ENCODE measurements at regions not wholly inside any gene's neighbourhood (a gene's known extent, or its start where the extent isn't known, plus 50 kb on each side); places are given as distances from the start of the nearest gene placed in this dataset.

DNA sequence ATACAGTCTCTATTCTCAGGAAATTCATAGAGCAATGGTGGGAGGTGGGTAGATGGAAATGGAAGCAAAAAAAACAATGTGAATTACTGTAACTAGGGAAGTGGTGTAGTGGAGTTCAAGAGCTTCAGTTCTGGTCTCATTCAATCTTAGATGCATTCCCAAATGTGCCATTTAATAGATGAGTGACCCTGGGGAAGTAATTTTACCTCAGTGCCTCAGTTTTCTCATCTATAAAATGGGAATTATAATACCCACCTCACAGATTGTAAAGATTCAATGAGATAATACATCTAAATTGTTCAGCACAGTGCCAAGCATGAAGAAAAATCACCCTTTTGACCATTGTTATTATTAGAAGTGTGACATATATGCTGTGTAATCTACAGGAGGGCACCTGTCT lies 173.1 kb downstream of the SLC38A4 start:
- no peak overlapping the region for H3K9ac ChIP-seq (replicated peaks; ENCODE audit: extremely low read depth, insufficient read depth, low read length)
- CTCF ChIA-PET, result interaction anchor here (0.7 to 3.6 kb wide), 3 partner anchors 8 to 12 kb away, joined by 3 to 14 read pairs (median 3); no protein-coding TSS in a partner anchor
- H3K9me3 ChIP-seq (replicated peaks; ENCODE audit: control insufficient read depth, insufficient read depth, low read length), result no peaks in the 10 kb centered on the region
- no peaks in the 10 kb centered on the region for H3K9me1 ChIP-seq (replicated peaks; ENCODE audit: control insufficient read depth, extremely low read depth, insufficient read depth, low read length)
- no TSS peak for BruUV-seq (replicated peaks)
- dilution Hi-C loops (cut with MboI; ENCODE audit: extremely low pct_ligation_motif_present, low sequenced_read_pairs), result no loop called here
- DNase-seq (ENCODE audit: low read depth, low spot score), result no peak
- H4K20me1 ChIP-seq (replicated peaks; ENCODE audit: control insufficient read depth, extremely low read depth, insufficient read depth, low read length), result no peaks in the 10 kb centered on the region
- intact Hi-C loops (cut with micrococcal nuclease), result no loop called here
- H3K79me2 ChIP-seq (ENCODE audit: control insufficient read depth, insufficient read depth, low read length), result no peaks in the 10 kb centered on the region
- H3K36me3 ChIP-seq (ENCODE audit: control insufficient read depth in 2 of 2, extremely low read depth in 1 of 2, insufficient read depth in 2 of 2, low read length in 2 of 2), result no peaks in the 10 kb centered on the region
- H3K4me1 ChIP-seq (ENCODE audit: control insufficient read depth, extremely low read depth, insufficient read depth, low read length), result no peaks in the 10 kb centered on the region
- H3K4me2 ChIP-seq (ENCODE audit: insufficient read depth, low read length), result no peak overlapping the region
- POLR2A ChIA-PET, result no interaction called here
- TF ChIP-seq, protein P1, sequence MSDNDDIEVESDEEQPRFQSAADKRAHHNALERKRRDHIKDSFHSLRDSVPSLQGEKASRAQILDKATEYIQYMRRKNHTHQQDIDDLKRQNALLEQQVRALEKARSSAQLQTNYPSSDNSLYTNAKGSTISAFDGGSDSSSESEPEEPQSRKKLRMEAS (IDR thresholded peaks at IDR 0.05; ENCODE audit: insufficient read depth, insufficient read length), result no peak
- TF ChIP-seq POLR2A (IDR thresholded peaks at IDR 0.05; ENCODE audit: low read depth, low read length) (no peak), GATA2 (IDR thresholded peaks at IDR 0.05; ENCODE audit: insufficient read depth, insufficient read length, low read depth, low read length) (no peak), POLR2AphosphoS5 (IDR thresholded peaks at IDR 0.05; ENCODE audit: insufficient read depth, low read depth, low read length) (no peak), CTCF (IDR thresholded peaks at IDR 0.05; ENCODE audit: extremely low read depth in 1 of 2, insufficient read depth in 1 of 2, low read depth in 1 of 2, low read length in 2 of 2) (no peak), FOS (IDR thresholded peaks at IDR 0.05; ENCODE audit: borderline replicate concordance, insufficient read depth, low read length) (no peak), MYC (IDR thresholded peaks at IDR 0.05; ENCODE audit: low read depth, low read length) (no peak), JUN (IDR thresholded peaks at IDR 0.05; ENCODE audit: borderline replicate concordance, insufficient read depth, insufficient read length, low read depth) (no peak), EZH2 (IDR thresholded peaks at IDR 0.05; ENCODE audit: borderline replicate concordance, low read depth, low read length, severe bottlenecking) (no peak)
- no peak overlapping the region for H2AFZ ChIP-seq (ENCODE audit: low read depth, low read length)
- H3K4me3 ChIP-seq (replicated peaks in 1 of 3; ENCODE audit: insufficient read depth in 1 of 3, low read depth in 1 of 3, low read length in 3 of 3), result no peak overlapping the region
- no peak overlapping the region for H3K27ac ChIP-seq (ENCODE audit: insufficient read depth, low read depth, low read length)
- no peaks in the 10 kb centered on the region for H3K27me3 ChIP-seq (ENCODE audit: control insufficient read depth in 2 of 2, insufficient read depth in 2 of 2, low read length in 2 of 2)
- no peak for FAIRE-seq

Data from endothelial cell of umbilical vein (primary cell).